ENCODE measurements at regions not wholly inside any gene's neighbourhood (a gene's known extent, or its start where the extent isn't known, plus 50 kb on each side); places are given as distances from the start of the nearest gene placed in this dataset.

- no peak overlapping the region for H3K27ac ChIP-seq
- H3K4me3 ChIP-seq = no peak overlapping the region
- intact Hi-C loops (cut with DNase I) = no loop called here
- ATAC-seq = no peak
- no peaks in the 10 kb centered on the region for H3K27me3 ChIP-seq
- no peak for FAIRE-seq
- no peak for DNase-seq
- H3K36me3 ChIP-seq = no peaks in the 10 kb centered on the region
- no peak for TF ChIP-seq CTCF (IDR thresholded peaks at IDR 0.05)
- no peaks in the 10 kb centered on the region for H3K4me1 ChIP-seq
- H3K9me3 ChIP-seq = no peaks in the 10 kb centered on the region
- 72 to 84% methylated on average over 4 of the region's 4 CpGs for WGBS, 2 donors
Measured at GRCh38 chr12:58242796-58243630, 301.6 kb downstream of the ATP23 start.

DNA sequence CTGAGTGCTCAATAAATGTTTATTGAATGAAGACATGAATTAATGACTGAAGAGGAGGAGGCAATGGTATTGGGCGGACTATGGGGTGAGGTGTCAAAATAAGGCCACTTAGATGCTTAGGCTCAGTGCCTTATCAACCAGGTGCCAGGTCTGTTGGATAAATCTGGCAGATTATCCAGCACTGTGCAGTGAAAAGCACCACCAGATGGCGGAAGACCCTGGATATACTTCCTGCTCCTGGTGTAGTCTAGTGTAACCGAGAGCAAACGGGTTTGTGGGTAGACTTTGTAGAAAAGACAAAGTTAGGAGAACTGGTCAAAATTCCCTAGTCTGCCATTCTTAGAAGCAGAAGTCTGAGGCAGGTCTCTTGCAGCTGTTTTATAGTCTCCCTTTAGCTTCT, 306.3 kb downstream of the ATP23 start:
- Histone ChIP-seq H3K36me3 (no peaks in the 10 kb centered on the region), H3K4me1 (no peaks in the 10 kb centered on the region), H3K27ac (no peak overlapping the region), H3K9me3 (no peaks in the 10 kb centered on the region), H3K27me3 (no peaks in the 10 kb centered on the region), H3K4me3 (no peak overlapping the region)
- FAIRE-seq (no peak), ATAC-seq (no peak), DNase-seq (no peak)
- intact Hi-C loops (cut with DNase I) = no loop called here
- 91 to 92% methylated on average over 4 of the region's 4 CpGs for WGBS, 2 donors
- TF ChIP-seq CTCF (IDR thresholded peaks at IDR 0.05) = no peak

DNA sequence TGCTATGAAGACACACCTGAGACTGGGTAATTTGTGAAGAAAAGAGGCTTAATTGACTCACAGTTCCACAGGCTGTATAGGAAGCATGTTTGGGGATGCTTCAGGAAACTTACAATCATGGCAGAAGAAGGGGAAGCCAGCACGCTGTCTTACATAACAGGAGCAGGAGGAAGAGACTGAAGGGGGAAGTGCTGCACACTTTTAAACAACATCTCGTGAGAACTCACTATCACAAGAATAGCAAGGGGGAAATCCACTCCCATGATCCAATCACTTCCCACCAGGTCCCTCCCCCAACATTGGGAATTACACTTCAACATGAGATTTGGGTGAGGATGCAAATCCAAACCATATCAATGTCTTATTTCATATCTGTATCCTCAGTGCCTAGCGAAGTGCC, 307.2 kb downstream of the ATP23 start:
- intact Hi-C loops (cut with DNase I) = no loop called here
- Histone ChIP-seq H3K9me3 (no peaks in the 10 kb centered on the region), H3K27ac (no peak overlapping the region), H3K4me1 (no peaks in the 10 kb centered on the region), H3K27me3 (no peaks in the 10 kb centered on the region), H3K4me3 (no peak overlapping the region), H3K36me3 (no peaks in the 10 kb centered on the region)
- FAIRE-seq = no peak
- TF ChIP-seq CTCF (IDR thresholded peaks at IDR 0.05) = no peak
- WGBS, 2 donors = 79 to 83% methylated on average over 3 of the region's 3 CpGs
- no peak for ATAC-seq
- no peak for DNase-seq

- intact Hi-C loops (cut with DNase I) = no loop called here
- Histone ChIP-seq H3K9me3 (no peaks in the 10 kb centered on the region), H3K27ac (no peak overlapping the region), H3K4me1 (no peaks in the 10 kb centered on the region), H3K4me3 (no peak overlapping the region), H3K27me3 (no peaks in the 10 kb centered on the region), H3K36me3 (no peaks in the 10 kb centered on the region)
- no peak for FAIRE-seq
- TF ChIP-seq CTCF (IDR thresholded peaks at IDR 0.05) = no peak
- 53 to 63% methylated on average over 2 of the region's 2 CpGs for WGBS, 2 donors
- no peak for DNase-seq
- no peak for ATAC-seq
Measured at GRCh38 chr12:58249610-58250009, 308.2 kb downstream of the ATP23 start.

DNA sequence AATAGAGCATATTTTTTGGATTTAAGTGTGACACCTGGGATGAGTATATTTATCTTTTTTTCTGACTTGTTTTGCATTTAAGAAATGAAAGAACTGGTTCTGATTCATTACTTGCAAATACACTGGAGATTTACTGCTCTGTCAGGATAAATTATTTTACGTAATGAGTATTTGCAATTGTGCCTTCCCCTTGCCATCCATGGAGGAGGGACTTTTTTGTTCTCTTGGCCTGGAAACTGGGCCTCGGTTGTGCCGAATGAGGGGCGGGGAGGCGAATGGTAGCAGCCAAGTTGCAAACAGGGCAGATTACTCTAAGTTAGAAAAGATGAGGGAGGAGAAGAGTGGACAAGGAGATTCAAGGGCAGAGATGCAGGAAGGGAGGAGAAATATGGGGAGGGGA, 308.7 kb downstream of the ATP23 start:
- FAIRE-seq (no peak), ATAC-seq (no peak), DNase-seq (no peak)
- Histone ChIP-seq H3K27ac (no peak overlapping the region), H3K4me1 (no peaks in the 10 kb centered on the region), H3K9me3 (no peaks in the 10 kb centered on the region), H3K36me3 (no peaks in the 10 kb centered on the region), H3K4me3 (no peak overlapping the region), H3K27me3 (no peaks in the 10 kb centered on the region)
- 91 to 94% methylated on average over 5 of the region's 5 CpGs for WGBS, 2 donors
- TF ChIP-seq CTCF (IDR thresholded peaks at IDR 0.05) = no peak
- intact Hi-C loops (cut with DNase I) = no loop called here
